ENCODE measurements at regions not wholly inside any gene's neighbourhood (a gene's known extent, or its start where the extent isn't known, plus 50 kb on each side); places are given as distances from the start of the nearest gene placed in this dataset.

GRCh38 chr3:104519468-104520227, 847.1 kb upstream of the ALCAM start:
- Histone ChIP-seq H3K27ac (no peak overlapping the region), H3K36me3 (replicated peaks in 1 of 2) (no peaks in the 10 kb centered on the region), H3K9me3 (replicated peaks in 1 of 3) (no peaks in the 10 kb centered on the region), H3K27me3 (no peaks in the 10 kb centered on the region), H3K4me3 (no peak overlapping the region), H3K4me1 (replicated peaks in 1 of 2) (no peaks in the 10 kb centered on the region)
- WGBS, 4 donors: 48 to 63% (median 56%) methylated on average over 4 of the region's 4 CpGs
- intact Hi-C loops (cut with DNase I): no loop called here
- TF ChIP-seq, protein P1, sequence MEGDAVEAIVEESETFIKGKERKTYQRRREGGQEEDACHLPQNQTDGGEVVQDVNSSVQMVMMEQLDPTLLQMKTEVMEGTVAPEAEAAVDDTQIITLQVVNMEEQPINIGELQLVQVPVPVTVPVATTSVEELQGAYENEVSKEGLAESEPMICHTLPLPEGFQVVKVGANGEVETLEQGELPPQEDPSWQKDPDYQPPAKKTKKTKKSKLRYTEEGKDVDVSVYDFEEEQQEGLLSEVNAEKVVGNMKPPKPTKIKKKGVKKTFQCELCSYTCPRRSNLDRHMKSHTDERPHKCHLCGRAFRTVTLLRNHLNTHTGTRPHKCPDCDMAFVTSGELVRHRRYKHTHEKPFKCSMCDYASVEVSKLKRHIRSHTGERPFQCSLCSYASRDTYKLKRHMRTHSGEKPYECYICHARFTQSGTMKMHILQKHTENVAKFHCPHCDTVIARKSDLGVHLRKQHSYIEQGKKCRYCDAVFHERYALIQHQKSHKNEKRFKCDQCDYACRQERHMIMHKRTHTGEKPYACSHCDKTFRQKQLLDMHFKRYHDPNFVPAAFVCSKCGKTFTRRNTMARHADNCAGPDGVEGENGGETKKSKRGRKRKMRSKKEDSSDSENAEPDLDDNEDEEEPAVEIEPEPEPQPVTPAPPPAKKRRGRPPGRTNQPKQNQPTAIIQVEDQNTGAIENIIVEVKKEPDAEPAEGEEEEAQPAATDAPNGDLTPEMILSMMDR (IDR thresholded peaks at IDR 0.05): no peak
- no peak for TF ChIP-seq POLR2A (IDR thresholded peaks at IDR 0.05)
- DNase-seq: no peak

- 74 to 83% (median 82%) methylated on average over 3 of the region's 3 CpGs for WGBS, 4 donors
- H3K27ac ChIP-seq: no peak overlapping the region
- DNase-seq: no peak
- H3K9me3 ChIP-seq (replicated peaks in 1 of 3): no peaks in the 10 kb centered on the region
- H3K36me3 ChIP-seq (replicated peaks in 1 of 2): no peaks in the 10 kb centered on the region
- intact Hi-C loops (cut with DNase I): no loop called here
- TF ChIP-seq POLR2A (IDR thresholded peaks at IDR 0.05): no peak
- TF ChIP-seq, protein P1 (IDR thresholded peaks at IDR 0.05): no peak
- no peaks in the 10 kb centered on the region for H3K27me3 ChIP-seq
- H3K4me3 ChIP-seq: no peak overlapping the region
- H3K4me1 ChIP-seq (replicated peaks in 1 of 2): no peaks in the 10 kb centered on the region
Measured at GRCh38 chr3:104520228-104520655, 846.5 kb upstream of the ALCAM start.

GRCh38 chr3:104521606-104522336, 844.9 kb upstream of the ALCAM start:
- Histone ChIP-seq H3K27me3 (no peaks in the 10 kb centered on the region), H3K27ac (no peak overlapping the region), H3K4me3 (no peak overlapping the region), H3K4me1 (replicated peaks in 1 of 2) (no peaks in the 10 kb centered on the region), H3K36me3 (replicated peaks in 1 of 2) (no peaks in the 10 kb centered on the region), H3K9me3 (replicated peaks in 1 of 3) (no peaks in the 10 kb centered on the region)
- peak in 2 of 7 donors; percentile 6 to 17 for DNase-seq
- intact Hi-C loops (cut with DNase I): no loop called here
- WGBS, 4 donors: 72 to 80% (median 75%) methylated on average over 7 of the region's 7 CpGs
- TF ChIP-seq POLR2A (IDR thresholded peaks at IDR 0.05): no peak
- TF ChIP-seq, protein P1 (IDR thresholded peaks at IDR 0.05): no peak

GRCh38 chr3:104523136-104523535, 843.6 kb upstream of the ALCAM start:
- no peak for DNase-seq
- Histone ChIP-seq H3K4me3 (no peak overlapping the region), H3K4me1 (replicated peaks in 1 of 2) (no peaks in the 10 kb centered on the region), H3K27ac (no peak overlapping the region), H3K36me3 (replicated peaks in 1 of 2) (no peaks in the 10 kb centered on the region), H3K27me3 (no peaks in the 10 kb centered on the region), H3K9me3 (replicated peaks in 1 of 3) (no peaks in the 10 kb centered on the region)
- intact Hi-C loops (cut with DNase I): no loop called here
- 58 to 72% (median 66%) methylated on average over 6 of the region's 6 CpGs for WGBS, 4 donors
- TF ChIP-seq POLR2A (IDR thresholded peaks at IDR 0.05): no peak
- TF ChIP-seq, protein P1 (IDR thresholded peaks at IDR 0.05): no peak
